HCT116 (cell line): ENCODE measurements at regions not wholly inside any gene's neighbourhood (a gene's known extent, or its start where the extent isn't known, plus 50 kb on each side); places are given as distances from the start of the nearest gene placed in this dataset.

Source experiments
- ATAC-seq: fragments of 200-7000 bp; cut with Tn5 transposase; 2 replicates; pipeline ENCODE4 v1.9.1; 2020; ENCODE audit warnings: mild to moderate bottlenecking, moderate library complexity
- BruUV-seq: library from RNA; stranded (reverse); fragments of 400-500 nt; replicated peaks from 2 replicates; lab custom pipeline; 2021; lab: Mats Ljungman, UMichigan
- CTCF ChIA-PET: fragments of 300-600 bp; sonication (Branson Sonifier 250); formaldehyde crosslinking; loops from one replicate; lab custom pipeline; 2021; ENCODE audit warnings: antibody characterized with exemption; lab: Charles Lee
- POLR2A ChIA-PET: fragments of 300-600, 350-600 bp; sonication (Branson Sonifier 250); formaldehyde crosslinking; loops from one replicate; lab custom pipeline; 2021; ENCODE audit warnings: antibody characterized with exemption; lab: Charles Lee
- RAD21 ChIA-PET, 2 experiments: fragments of 300-600 bp; sonication (Branson Sonifier 250); formaldehyde crosslinking; loops; one replicate each; lab custom pipeline; 2023; ENCODE audit warnings: low total read pairs in 2 of 2; ENCODE audit not compliant: uncharacterized antibody in 2 of 2, unreplicated experiment in 2 of 2, low non-redundant PET in 1 of 2; lab: Charles Lee
- DNase-seq: peaks from one replicate; pipeline ENCODE4 v3.0.0-alpha.2; 2010; ENCODE audit warnings: low read depth, low spot score
- H2AFZ ChIP-seq: fragments of 200-600 bp; shearing (Covaris generic), sonication (generic); 2 replicates; pipeline ENCODE4 v1.6.1; 2017; ENCODE audit warnings: low read depth, mixed run types, mixed read lengths, antibody characterized with exemption, low read length; ENCODE audit not compliant: poor library complexity, severe bottlenecking
- H3K27ac ChIP-seq: 2 replicates; pipeline ENCODE4 v1.5.1; 2012; ENCODE audit warnings: low read depth, low read length
- H3K27me3 ChIP-seq: fragments of 200-600 bp; sonication (generic); 2 replicates; pipeline ENCODE4 v1.6.1; 2016; ENCODE audit warnings: mixed run types, low read length, mixed read lengths; ENCODE audit not compliant: insufficient read depth
- H3K36me3 ChIP-seq, 2 experiments: fragments of 200-500 bp in 1 of 2; fragments of 200-600 bp in 1 of 2; sonication (Bioruptor generic) in 1 of 2; sonication (generic) in 1 of 2; 2 replicates each; pipeline versions ENCODE4 v1.5.1 to v1.6.1; 2014 to 2016; ENCODE audit warnings: low read length in 2 of 2, inconsistent platforms in 1 of 2, mixed read lengths in 1 of 2, mixed run types in 1 of 2; ENCODE audit not compliant: insufficient read depth in 2 of 2, control insufficient read depth in 1 of 2
- H3K4me1 ChIP-seq, 2 experiments: fragments of 200-600 bp in 1 of 2; sonication (generic) in 1 of 2; 2 replicates each; pipeline versions ENCODE4 v1.5.1 to v1.6.1; 2012 to 2017; ENCODE audit warnings: low read length in 2 of 2, inconsistent platforms in 1 of 2, mild to moderate bottlenecking in 1 of 2, mixed read lengths in 1 of 2, mixed run types in 1 of 2, moderate library complexity in 1 of 2; ENCODE audit not compliant: insufficient read depth in 2 of 2, control insufficient read depth in 1 of 2
- H3K4me2 ChIP-seq: fragments of 200-600 bp; sonication (generic); 2 replicates; pipeline ENCODE4 v1.6.1; 2017; ENCODE audit warnings: mixed run types, low read length, mixed read lengths
- H3K4me3 ChIP-seq, 2 experiments: fragments of 200-600 bp in 1 of 2; sonication (generic) in 1 of 2; replicated peaks in 1 of 2; 2 replicates each; pipeline ENCODE4 v1.5.1; 2011 to 2016; ENCODE audit warnings: low read length in 2 of 2, control low read depth in 1 of 2, low read depth in 1 of 2, mild to moderate bottlenecking in 1 of 2, mixed read lengths in 1 of 2, mixed run types in 1 of 2
- H3K79me2 ChIP-seq: fragments of 200-600 bp; sonication (generic); 2 replicates; pipeline ENCODE4 v1.6.1; 2017; ENCODE audit warnings: mild to moderate bottlenecking, mixed run types, low read length, moderate library complexity, mixed read lengths; ENCODE audit not compliant: insufficient read depth
- H3K9ac ChIP-seq: fragments of 200-600 bp; sonication (generic); 2 replicates; pipeline ENCODE4 v1.6.1; 2016; ENCODE audit warnings: low read length, mixed read lengths
- H3K9me2 ChIP-seq: fragments of 200-600 bp; sonication (generic), shearing (Covaris generic); 2 replicates; pipeline ENCODE4 v1.6.1; 2017; ENCODE audit warnings: mixed run types, mild to moderate bottlenecking, moderate library complexity; ENCODE audit not compliant: insufficient read depth
- H3K9me3 ChIP-seq, 2 experiments: fragments of 200-500 bp in 1 of 2; fragments of 200-600 bp in 1 of 2; sonication (Bioruptor generic) in 1 of 2; sonication (generic) in 1 of 2; 2 replicates each; pipeline ENCODE4 v1.6.1; 2014 to 2017; ENCODE audit warnings: low read length in 2 of 2, mixed read lengths in 2 of 2, inconsistent platforms in 1 of 2, low read depth in 1 of 2, mild to moderate bottlenecking in 1 of 2, mixed run types in 1 of 2, moderate library complexity in 1 of 2; ENCODE audit not compliant: control insufficient read depth in 1 of 2, insufficient read depth in 1 of 2
- H4K20me1 ChIP-seq: fragments of 200-600 bp; sonication (generic), shearing (Covaris generic); 2 replicates; pipeline ENCODE4 v1.6.1; 2017; ENCODE audit warnings: mixed run types, mild to moderate bottlenecking, moderate library complexity; ENCODE audit not compliant: insufficient read depth
- ATF3 ChIP-seq: IDR thresholded peaks from 2 replicates; pipeline ENCODE4 v1.6.1; 2012
- CEBPB ChIP-seq: IDR thresholded peaks from 2 replicates; pipeline ENCODE4 v1.6.1; 2012; ENCODE audit warnings: low read depth
- CTCF ChIP-seq, 3 experiments: fragments of 200-600 bp in 1 of 3; sonication (generic) in 1 of 3; IDR thresholded peaks in 2 of 3; conservative IDR thresholded peaks in 1 of 3; 2 replicates each; pipeline ENCODE4 v1.5.1; 2012 to 2017; ENCODE audit warnings: low read depth in 2 of 3, low read length in 2 of 3, antibody characterized with exemption in 1 of 3, borderline replicate concordance in 1 of 3, control low read depth in 1 of 3, mild to moderate bottlenecking in 1 of 3, mixed read lengths in 1 of 3, mixed run types in 1 of 3, moderate library complexity in 1 of 3; ENCODE audit not compliant: insufficient read depth in 1 of 3
- EGR1 ChIP-seq: IDR thresholded peaks from 2 replicates; pipeline ENCODE4 v1.6.1; 2012; ENCODE audit warnings: low read depth
- JUND ChIP-seq: IDR thresholded peaks from 2 replicates; pipeline ENCODE4 v1.6.1; 2012
- MAX ChIP-seq: IDR thresholded peaks from 2 replicates; pipeline ENCODE4 v1.6.1; 2012
- POLR2AphosphoS5 ChIP-seq: IDR thresholded peaks from 2 replicates; pipeline ENCODE4 v1.6.1; 2011; ENCODE audit warnings: mild to moderate bottlenecking, low read depth, low read length, moderate library complexity
- RAD21 ChIP-seq: IDR thresholded peaks from 2 replicates; pipeline ENCODE4 v1.6.1; 2012; ENCODE audit warnings: low read depth, mild to moderate bottlenecking
- SP1 ChIP-seq: IDR thresholded peaks from 2 replicates; pipeline ENCODE4 v1.6.1; 2012; ENCODE audit warnings: low read depth
- SRF ChIP-seq: IDR thresholded peaks from 2 replicates; pipeline ENCODE4 v1.6.1; 2012; ENCODE audit warnings: low read depth
- YY1 ChIP-seq: IDR thresholded peaks from 2 replicates; pipeline ENCODE4 v1.6.1; 2011; ENCODE audit warnings: low read length, low read depth, moderate library complexity, mild to moderate bottlenecking; ENCODE audit not compliant: insufficient replicate concordance; ENCODE audit errors: extremely low read depth
- intact Hi-C: fragments of 100-400 bp; cut with micrococcal nuclease; formaldehyde crosslinking; loops from 2 replicates; pipeline ENCODE4 v1.10.0; 2022

GRCh38 chr17:34709158-34709754, 129.9 kb downstream of the TMEM132E start:
- H3K79me2 ChIP-seq, result no peaks in the 10 kb centered on the region
- H3K9me3 ChIP-seq, result no peaks in the 10 kb centered on the region
- H2AFZ ChIP-seq, result no peak overlapping the region
- no peak for DNase-seq
- ChIA-PET CTCF (no interaction called here), RAD21 (no interaction called here), POLR2A (no interaction called here)
- H3K36me3 ChIP-seq, result no peaks in the 10 kb centered on the region
- no peak overlapping the region for H3K27ac ChIP-seq
- BruUV-seq, result no TSS peak
- TF ChIP-seq YY1 (no peak), MAX (no peak), EGR1 (no peak), SRF (no peak), RAD21 (no peak), ATF3 (no peak), JUND (no peak), POLR2AphosphoS5 (no peak), CTCF (IDR thresholded peaks at IDR 0.05 in 2 of 3, conservative IDR thresholded peaks at IDR 0.05 in 1 of 3; ENCODE audit: borderline replicate concordance in 1 of 3, insufficient read depth in 1 of 3, low read depth in 2 of 3, low read length in 2 of 3) (no peak), CEBPB (no peak), SP1 (no peak)
- no peak overlapping the region for H3K9ac ChIP-seq
- H3K4me1 ChIP-seq, result no peaks in the 10 kb centered on the region
- peaks cover 49% of the 10 kb centered on the region for H3K27me3 ChIP-seq
- H4K20me1 ChIP-seq, result no peaks in the 10 kb centered on the region
- intact Hi-C loops, result no loop called here
- no peak for ATAC-seq
- H3K4me2 ChIP-seq, result no peak overlapping the region
- no peak overlapping the region for H3K4me3 ChIP-seq
- H3K9me2 ChIP-seq, result no peaks in the 10 kb centered on the region
